ENCODE measurements at regions not wholly inside any gene's neighbourhood (a gene's known extent, or its start where the extent isn't known, plus 50 kb on each side); places are given as distances from the start of the nearest gene placed in this dataset.

- Histone ChIP-seq H3F3A (ENCODE audit: low read depth) (no peaks in the 10 kb centered on the region), H3K27ac (no peak overlapping the region), H3K27me3 (no peaks in the 10 kb centered on the region), H3K79me2 (ENCODE audit: low read depth) (no peaks in the 10 kb centered on the region), H2AFZ (replicated peaks) (no peak overlapping the region), H4K20me1 (ENCODE audit: low read depth) (no peaks in the 10 kb centered on the region), H3K36me3 (no peaks in the 10 kb centered on the region), H3K4me3 (no peak overlapping the region), H3K9ac (no peak overlapping the region), H3K4me1 (no peaks in the 10 kb centered on the region), H3K9me3 (ENCODE audit: low read depth) (no peaks in the 10 kb centered on the region), H3K4me2 (no peak overlapping the region)
- peaks cover 5% of the 10 kb centered on the region for H3K9me3 Mint-ChIP-seq
- H3K36me3 Mint-ChIP-seq = no peaks in the 10 kb centered on the region
- no peak for DNase-seq (ENCODE audit: low spot score)
- TF ChIP-seq EZH2phosphoT487 (IDR thresholded peaks at IDR 0.05) = no peak
- H3K4me1 Mint-ChIP-seq = no peaks in the 10 kb centered on the region
- H3K27ac Mint-ChIP-seq = no peak overlapping the region
- no peak overlapping the region for H3K4me3 Mint-ChIP-seq
- H3K27me3 Mint-ChIP-seq (ENCODE audit: insufficient read depth, low read depth) = no peaks in the 10 kb centered on the region
These were observed 299.8 kb upstream of the CNTN5 start for GRCh38 chr11:98720951-98721350.

GRCh38 chr11:98725471-98725870 lies 295.3 kb upstream of the CNTN5 start:
- DNase-seq (ENCODE audit: low spot score) = no peak
- peaks cover 3% of the 10 kb centered on the region for H3K9me3 Mint-ChIP-seq
- H2AFZ ChIP-seq (replicated peaks) = no peak overlapping the region
- no peaks in the 10 kb centered on the region for H3K4me1 Mint-ChIP-seq
- no peaks in the 10 kb centered on the region for H3K36me3 ChIP-seq
- no peak overlapping the region for H3K4me2 ChIP-seq
- H3K4me3 ChIP-seq = no peak overlapping the region
- H4K20me1 ChIP-seq (ENCODE audit: low read depth) = no peaks in the 10 kb centered on the region
- H3F3A ChIP-seq (ENCODE audit: low read depth) = no peaks in the 10 kb centered on the region
- H3K79me2 ChIP-seq (ENCODE audit: low read depth) = no peaks in the 10 kb centered on the region
- H3K9me3 ChIP-seq (ENCODE audit: low read depth) = no peaks in the 10 kb centered on the region
- H3K27ac ChIP-seq = no peak overlapping the region
- TF ChIP-seq EZH2 (IDR thresholded peaks at IDR 0.05) (no peak), CTCF (IDR thresholded peaks at IDR 0.05) (no peak), EZH2phosphoT487 (IDR thresholded peaks at IDR 0.05) (no peak)
- H3K27me3 Mint-ChIP-seq (ENCODE audit: insufficient read depth, low read depth) = no peaks in the 10 kb centered on the region
- H3K4me1 ChIP-seq = no peaks in the 10 kb centered on the region
- no peaks in the 10 kb centered on the region for H3K36me3 Mint-ChIP-seq
- H3K9ac ChIP-seq = no peak overlapping the region
- no peaks in the 10 kb centered on the region for H3K27me3 ChIP-seq
- H3K4me3 Mint-ChIP-seq = no peak overlapping the region
- H3K27ac Mint-ChIP-seq = no peak overlapping the region

- no peak overlapping the region for H3K4me3 Mint-ChIP-seq
These were observed 292.3 kb upstream of the CNTN5 start for GRCh38 chr11:98728421-98728820.

DNA sequence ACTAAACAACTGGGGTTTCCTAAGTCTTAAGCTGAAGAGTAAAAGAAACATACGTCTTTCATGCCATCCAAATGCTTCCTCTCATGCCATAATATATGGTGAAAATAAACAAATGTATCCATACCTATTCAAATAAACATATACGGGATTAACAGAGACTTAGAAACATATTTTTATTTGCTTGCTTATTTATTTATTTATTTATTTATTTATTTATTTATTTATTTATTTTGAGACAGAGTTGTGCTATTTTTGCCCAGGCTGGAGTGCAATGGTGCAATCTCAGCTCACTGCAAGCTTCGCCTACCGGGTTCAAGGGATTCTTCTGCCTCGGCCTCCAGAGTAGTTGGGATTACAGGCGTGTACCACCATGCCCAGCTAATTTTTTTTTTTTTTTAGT lies 291.6 kb upstream of the CNTN5 start:
- no peak overlapping the region for H3K4me2 ChIP-seq
- no peaks in the 10 kb centered on the region for H4K20me1 ChIP-seq (ENCODE audit: low read depth)
- no peak for DNase-seq (ENCODE audit: low spot score)
- no peaks in the 10 kb centered on the region for H3K27me3 ChIP-seq
- no peak overlapping the region for H3K4me3 ChIP-seq
- H2AFZ ChIP-seq (replicated peaks) = no peak overlapping the region
- no peak overlapping the region for H3K4me3 Mint-ChIP-seq
- no peak overlapping the region for H3K27ac ChIP-seq
- H3K36me3 Mint-ChIP-seq = no peaks in the 10 kb centered on the region
- H3K27ac Mint-ChIP-seq = no peak overlapping the region
- no peak for TF ChIP-seq EZH2phosphoT487 (IDR thresholded peaks at IDR 0.05)
- no peak for TF ChIP-seq CTCF (IDR thresholded peaks at IDR 0.05)
- TF ChIP-seq EZH2 (IDR thresholded peaks at IDR 0.05) = no peak
- no peaks in the 10 kb centered on the region for H3K27me3 Mint-ChIP-seq (ENCODE audit: insufficient read depth, low read depth)
- H3K9me3 ChIP-seq (ENCODE audit: low read depth) = no peaks in the 10 kb centered on the region
- H3K4me1 ChIP-seq = no peaks in the 10 kb centered on the region
- H3K79me2 ChIP-seq (ENCODE audit: low read depth) = no peaks in the 10 kb centered on the region
- H3K4me1 Mint-ChIP-seq = no peaks in the 10 kb centered on the region
- no peaks in the 10 kb centered on the region for H3K36me3 ChIP-seq
- no peaks in the 10 kb centered on the region for H3F3A ChIP-seq (ENCODE audit: low read depth)
- no peak overlapping the region for H3K9ac ChIP-seq
- peaks cover 3% of the 10 kb centered on the region for H3K9me3 Mint-ChIP-seq

More at GRCh38 chr11:98728421-98728820, 292.3 kb upstream of the CNTN5 start:
- no peaks in the 10 kb centered on the region for H3K4me1 ChIP-seq
- H3K9me3 ChIP-seq (ENCODE audit: low read depth) = no peaks in the 10 kb centered on the region
- TF ChIP-seq EZH2 (IDR thresholded peaks at IDR 0.05) (no peak), EZH2phosphoT487 (IDR thresholded peaks at IDR 0.05) (no peak), CTCF (IDR thresholded peaks at IDR 0.05) (no peak)
- no peaks in the 10 kb centered on the region for H3K36me3 ChIP-seq
- no peaks in the 10 kb centered on the region for H4K20me1 ChIP-seq (ENCODE audit: low read depth)
- H3K36me3 Mint-ChIP-seq = no peaks in the 10 kb centered on the region
- H2AFZ ChIP-seq (replicated peaks) = no peak overlapping the region
- H3K9me3 Mint-ChIP-seq = peaks cover 3% of the 10 kb centered on the region
- no peak for DNase-seq (ENCODE audit: low spot score)
- no peaks in the 10 kb centered on the region for H3F3A ChIP-seq (ENCODE audit: low read depth)
- H3K79me2 ChIP-seq (ENCODE audit: low read depth) = no peaks in the 10 kb centered on the region
- H3K27me3 Mint-ChIP-seq (ENCODE audit: insufficient read depth, low read depth) = no peaks in the 10 kb centered on the region
- no peak overlapping the region for H3K4me3 ChIP-seq
- H3K4me2 ChIP-seq = no peak overlapping the region
- no peak overlapping the region for H3K9ac ChIP-seq
- H3K27ac Mint-ChIP-seq = no peak overlapping the region
- H3K27me3 ChIP-seq = no peaks in the 10 kb centered on the region
- H3K27ac ChIP-seq = no peak overlapping the region
- H3K4me1 Mint-ChIP-seq = no peaks in the 10 kb centered on the region
